ENCODE measurements at regions not wholly inside any gene's neighbourhood (a gene's known extent, or its start where the extent isn't known, plus 50 kb on each side); places are given as distances from the start of the nearest gene placed in this dataset.

DNA sequence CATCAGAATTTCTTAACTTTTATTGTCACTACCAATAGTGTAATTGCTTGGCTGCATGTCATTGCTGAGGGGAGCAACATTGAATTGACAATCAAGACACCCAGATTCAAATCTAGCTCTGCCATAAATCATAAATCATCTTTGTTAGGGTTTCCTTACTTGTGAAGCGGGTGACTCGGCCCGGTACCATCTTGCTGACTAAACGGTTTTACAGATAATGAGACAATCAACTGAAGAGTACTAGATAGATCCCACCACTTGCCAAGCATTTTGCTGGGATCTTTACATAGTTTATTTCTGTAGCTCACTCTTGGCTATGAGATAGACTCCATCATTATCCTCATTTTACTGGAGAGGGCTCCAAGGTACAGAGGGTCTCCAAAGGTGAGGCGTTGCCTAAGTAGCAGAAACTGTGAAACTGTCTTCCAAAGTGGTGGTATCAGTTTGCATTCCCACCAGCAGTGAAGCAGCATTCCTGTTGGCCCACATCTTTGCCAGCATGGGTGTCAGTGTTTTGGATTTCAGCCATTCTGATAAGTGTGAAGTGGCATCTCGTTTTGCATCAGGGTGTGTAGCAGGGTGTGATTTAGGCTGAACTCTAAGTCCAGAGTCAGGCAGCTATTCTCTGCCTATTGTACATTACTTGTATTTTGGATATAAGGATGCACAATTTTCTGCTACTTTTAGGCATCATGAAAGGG, 168.7 kb upstream of the BMPER start:
- TF ChIP-seq, protein P1, sequence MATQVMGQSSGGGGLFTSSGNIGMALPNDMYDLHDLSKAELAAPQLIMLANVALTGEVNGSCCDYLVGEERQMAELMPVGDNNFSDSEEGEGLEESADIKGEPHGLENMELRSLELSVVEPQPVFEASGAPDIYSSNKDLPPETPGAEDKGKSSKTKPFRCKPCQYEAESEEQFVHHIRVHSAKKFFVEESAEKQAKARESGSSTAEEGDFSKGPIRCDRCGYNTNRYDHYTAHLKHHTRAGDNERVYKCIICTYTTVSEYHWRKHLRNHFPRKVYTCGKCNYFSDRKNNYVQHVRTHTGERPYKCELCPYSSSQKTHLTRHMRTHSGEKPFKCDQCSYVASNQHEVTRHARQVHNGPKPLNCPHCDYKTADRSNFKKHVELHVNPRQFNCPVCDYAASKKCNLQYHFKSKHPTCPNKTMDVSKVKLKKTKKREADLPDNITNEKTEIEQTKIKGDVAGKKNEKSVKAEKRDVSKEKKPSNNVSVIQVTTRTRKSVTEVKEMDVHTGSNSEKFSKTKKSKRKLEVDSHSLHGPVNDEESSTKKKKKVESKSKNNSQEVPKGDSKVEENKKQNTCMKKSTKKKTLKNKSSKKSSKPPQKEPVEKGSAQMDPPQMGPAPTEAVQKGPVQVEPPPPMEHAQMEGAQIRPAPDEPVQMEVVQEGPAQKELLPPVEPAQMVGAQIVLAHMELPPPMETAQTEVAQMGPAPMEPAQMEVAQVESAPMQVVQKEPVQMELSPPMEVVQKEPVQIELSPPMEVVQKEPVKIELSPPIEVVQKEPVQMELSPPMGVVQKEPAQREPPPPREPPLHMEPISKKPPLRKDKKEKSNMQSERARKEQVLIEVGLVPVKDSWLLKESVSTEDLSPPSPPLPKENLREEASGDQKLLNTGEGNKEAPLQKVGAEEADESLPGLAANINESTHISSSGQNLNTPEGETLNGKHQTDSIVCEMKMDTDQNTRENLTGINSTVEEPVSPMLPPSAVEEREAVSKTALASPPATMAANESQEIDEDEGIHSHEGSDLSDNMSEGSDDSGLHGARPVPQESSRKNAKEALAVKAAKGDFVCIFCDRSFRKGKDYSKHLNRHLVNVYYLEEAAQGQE (IDR thresholded peaks at IDR 0.05; ENCODE audit: insufficient read depth in 1 of 2, low read depth in 2 of 2, low read length in 2 of 2), result no peak
- TF ChIP-seq POLR2AphosphoS5 (IDR thresholded peaks at IDR 0.05; ENCODE audit: low read depth, low read length), result no peak
- TF ChIP-seq SIN3A (IDR thresholded peaks at IDR 0.05; ENCODE audit: borderline replicate concordance, insufficient read depth, low read length), result no peak
- TF ChIP-seq TAF1 (IDR thresholded peaks at IDR 0.05; ENCODE audit: borderline replicate concordance, insufficient read depth, low read length), result no peak
- TF ChIP-seq FOXP2 (optimal IDR thresholded peaks at IDR 0.05; ENCODE audit: borderline replicate concordance, extremely low read depth, extremely low read length, insufficient read depth), result no peak

Measured in PFSK-1 (cell line).